PFSK-1 (cell line): ENCODE measurements at regions not wholly inside any gene's neighbourhood (a gene's known extent, or its start where the extent isn't known, plus 50 kb on each side); places are given as distances from the start of the nearest gene placed in this dataset.

ENCODE experiments used
- POLR2AphosphoS5 ChIP-seq: IDR thresholded peaks from 2 replicates; pipeline ENCODE4 v1.6.1; 2012; ENCODE audit warnings: low read depth, mild to moderate bottlenecking, control low read depth, low read length, moderate library complexity
- TF ChIP-seq, protein P1 (sequence below), 2 experiments: IDR thresholded peaks; 2 replicates each; pipeline versions ENCODE4 v1.6.1 to v1.8.0; 2011 to 2012; ENCODE audit warnings: low read depth in 2 of 2, low read length in 2 of 2, control low read depth in 1 of 2, inconsistent platforms in 1 of 2, mild to moderate bottlenecking in 1 of 2, moderate library complexity in 1 of 2; ENCODE audit not compliant: insufficient read depth in 1 of 2

DNA sequence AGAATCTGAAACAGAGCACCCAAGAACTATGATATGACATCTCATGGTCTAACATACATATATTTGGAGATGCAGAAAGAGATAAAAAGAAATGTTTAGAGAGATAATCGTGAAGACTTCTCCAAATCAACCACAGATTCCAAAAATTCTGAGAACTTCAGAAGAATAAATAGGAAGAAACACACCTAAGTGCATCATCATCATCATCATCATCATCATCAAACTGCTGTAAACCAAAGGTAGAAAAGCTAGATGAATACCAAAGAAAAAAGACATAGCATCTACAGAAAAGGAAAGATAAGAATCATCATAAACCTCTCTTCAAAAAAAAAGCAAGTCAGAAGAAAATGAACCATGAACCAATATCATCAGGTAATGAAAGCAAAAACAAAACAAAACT lies 124.2 kb downstream of the PPP1R3A start:
- TF ChIP-seq POLR2AphosphoS5: no peak
- TF ChIP-seq, protein P1, sequence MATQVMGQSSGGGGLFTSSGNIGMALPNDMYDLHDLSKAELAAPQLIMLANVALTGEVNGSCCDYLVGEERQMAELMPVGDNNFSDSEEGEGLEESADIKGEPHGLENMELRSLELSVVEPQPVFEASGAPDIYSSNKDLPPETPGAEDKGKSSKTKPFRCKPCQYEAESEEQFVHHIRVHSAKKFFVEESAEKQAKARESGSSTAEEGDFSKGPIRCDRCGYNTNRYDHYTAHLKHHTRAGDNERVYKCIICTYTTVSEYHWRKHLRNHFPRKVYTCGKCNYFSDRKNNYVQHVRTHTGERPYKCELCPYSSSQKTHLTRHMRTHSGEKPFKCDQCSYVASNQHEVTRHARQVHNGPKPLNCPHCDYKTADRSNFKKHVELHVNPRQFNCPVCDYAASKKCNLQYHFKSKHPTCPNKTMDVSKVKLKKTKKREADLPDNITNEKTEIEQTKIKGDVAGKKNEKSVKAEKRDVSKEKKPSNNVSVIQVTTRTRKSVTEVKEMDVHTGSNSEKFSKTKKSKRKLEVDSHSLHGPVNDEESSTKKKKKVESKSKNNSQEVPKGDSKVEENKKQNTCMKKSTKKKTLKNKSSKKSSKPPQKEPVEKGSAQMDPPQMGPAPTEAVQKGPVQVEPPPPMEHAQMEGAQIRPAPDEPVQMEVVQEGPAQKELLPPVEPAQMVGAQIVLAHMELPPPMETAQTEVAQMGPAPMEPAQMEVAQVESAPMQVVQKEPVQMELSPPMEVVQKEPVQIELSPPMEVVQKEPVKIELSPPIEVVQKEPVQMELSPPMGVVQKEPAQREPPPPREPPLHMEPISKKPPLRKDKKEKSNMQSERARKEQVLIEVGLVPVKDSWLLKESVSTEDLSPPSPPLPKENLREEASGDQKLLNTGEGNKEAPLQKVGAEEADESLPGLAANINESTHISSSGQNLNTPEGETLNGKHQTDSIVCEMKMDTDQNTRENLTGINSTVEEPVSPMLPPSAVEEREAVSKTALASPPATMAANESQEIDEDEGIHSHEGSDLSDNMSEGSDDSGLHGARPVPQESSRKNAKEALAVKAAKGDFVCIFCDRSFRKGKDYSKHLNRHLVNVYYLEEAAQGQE (IDR thresholded peaks at IDR 0.05; ENCODE audit: insufficient read depth in 1 of 2, low read depth in 2 of 2, low read length in 2 of 2): no peak
